Eye (tissue), 1 donor: ENCODE measurements at regions not wholly inside any gene's neighbourhood (a gene's known extent, or its start where the extent isn't known, plus 50 kb on each side); places are given as distances from the start of the nearest gene placed in this dataset.
"Not testable (repeated sequence)": the region's sequence is repeated elsewhere in the genome, so short reads cannot be mapped to it uniquely, and the experiment has no call there.

Source experiments
- DNase-seq: peaks from one replicate; pipeline ENCODE4 v3.0.0-alpha.2; 2015

GRCh38 chr10:30169342-30169741 is 110.0 kb upstream of the JCAD start:
- DNase-seq: no peak

- DNase-seq: no peak
These were observed 107.5 kb upstream of the JCAD start for GRCh38 chr10:30166929-30167328.

GRCh38 chr10:30163410-30163809 is 104.0 kb upstream of the JCAD start:
- not testable (repeated sequence) for DNase-seq

- DNase-seq: not testable (repeated sequence)
These were observed 103.4 kb upstream of the JCAD start for GRCh38 chr10:30162796-30163195.

- no peak for DNase-seq
These were observed 101.0 kb upstream of the JCAD start for GRCh38 chr10:30160271-30160982.

- DNase-seq: not testable (repeated sequence)
These were observed 100.2 kb upstream of the JCAD start for GRCh38 chr10:30159614-30160013.

- no peak for DNase-seq
These were observed 99.1 kb upstream of the JCAD start for GRCh38 chr10:30158325-30158960.

- DNase-seq: peak; percentile 7
These were observed 96.0 kb upstream of the JCAD start for GRCh38 chr10:30155401-30155800.

GRCh38 chr10:30154561-30154960 is 95.2 kb upstream of the JCAD start:
- DNase-seq: no peak

GRCh38 chr10:30154126-30154525 is 94.7 kb upstream of the JCAD start:
- DNase-seq: no peak

GRCh38 chr10:30151581-30152389 is 92.4 kb upstream of the JCAD start:
- no peak for DNase-seq

- DNase-seq: no peak
These were observed 82.0 kb upstream of the JCAD start for GRCh38 chr10:30141423-30141822.

GRCh38 chr10:30134171-30134945 is 75.0 kb upstream of the JCAD start:
- peak; percentile 35 for DNase-seq

GRCh38 chr10:30133198-30133597 is 73.8 kb upstream of the JCAD start:
- DNase-seq: no peak

- DNase-seq: not testable (repeated sequence)
These were observed 72.0 kb upstream of the JCAD start for GRCh38 chr10:30131369-30131768.

- not testable (repeated sequence) for DNase-seq
These were observed 69.9 kb upstream of the JCAD start for GRCh38 chr10:30129326-30129725.

- no peak for DNase-seq
These were observed 67.7 kb upstream of the JCAD start for GRCh38 chr10:30127120-30127541.

GRCh38 chr10:30125496-30125895 is 66.1 kb upstream of the JCAD start:
- DNase-seq: no peak

- no peak for DNase-seq
These were observed 65.3 kb upstream of the JCAD start for GRCh38 chr10:30124704-30125103.

GRCh38 chr10:30121401-30121800 is 62.0 kb upstream of the JCAD start:
- DNase-seq: no peak

GRCh38 chr10:30118590-30118989 is 59.2 kb upstream of the JCAD start:
- DNase-seq: no peak

GRCh38 chr10:30117812-30118501 is 58.6 kb upstream of the JCAD start:
- no peak for DNase-seq
